H1 (cell line): ENCODE measurements at regions not wholly inside any gene's neighbourhood (a gene's known extent, or its start where the extent isn't known, plus 50 kb on each side); places are given as distances from the start of the nearest gene placed in this dataset.

Experiments
- EZH2 ChIP-seq: fragments of 200-600 bp; sonication (generic); IDR thresholded peaks from 2 replicates; pipeline ENCODE4 v1.7.1; 2012; ENCODE audit warnings: low read depth, mild to moderate bottlenecking, moderate library complexity, low read length, inconsistent platforms; ENCODE audit not compliant: severe bottlenecking
- JUND ChIP-seq: IDR thresholded peaks from 2 replicates; pipeline ENCODE4 v1.6.1; 2011; ENCODE audit warnings: mild to moderate bottlenecking, improper control_type of control experiment, low read length
- POU5F1 ChIP-seq: IDR thresholded peaks from 2 replicates; pipeline ENCODE4 v1.6.1; 2011; ENCODE audit warnings: low read depth, mild to moderate bottlenecking, low read length, moderate library complexity
- TF ChIP-seq, protein P1 (sequence below): IDR thresholded peaks from 2 replicates; pipeline ENCODE4 v1.6.1; 2012; ENCODE audit warnings: inconsistent platforms
- TF ChIP-seq, protein P2 (sequence below): fragments of 300-600 bp; sonication (generic); IDR thresholded peaks from 2 replicates; pipeline ENCODE4 v1.7.1; 2012; ENCODE audit warnings: low read length, moderate library complexity, mild to moderate bottlenecking, inconsistent platforms; ENCODE audit not compliant: insufficient replicate concordance

DNA sequence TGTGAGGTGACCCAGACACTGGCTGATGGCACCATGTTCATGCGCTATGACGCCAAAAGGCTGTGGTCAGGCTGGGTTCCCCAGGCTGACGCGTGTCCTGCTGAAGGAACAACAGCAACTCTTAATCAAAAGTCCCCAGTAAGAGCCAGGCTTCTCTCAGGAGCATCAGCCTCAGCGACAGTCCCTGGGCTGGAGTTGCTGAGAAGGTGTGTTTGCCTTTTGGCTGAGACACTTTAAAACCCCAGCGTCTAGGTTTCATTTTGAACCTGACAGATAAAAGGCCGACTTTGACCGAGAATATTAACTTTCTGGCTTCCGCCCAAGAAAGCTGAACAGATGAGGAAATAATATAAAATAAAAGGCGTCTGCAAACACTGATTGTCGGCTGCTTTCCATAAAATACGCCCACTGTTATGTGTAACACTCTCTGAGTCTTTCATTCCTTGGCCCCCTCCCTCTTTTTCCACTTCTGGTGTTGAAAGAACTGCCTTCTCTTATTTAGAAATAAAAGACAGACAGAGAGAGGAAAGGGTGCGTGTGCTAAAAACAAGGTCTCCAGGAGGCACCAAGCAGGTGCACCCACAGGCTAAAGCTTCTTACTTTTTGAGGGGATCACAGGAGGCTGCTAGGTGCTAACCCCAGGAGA is 373.6 kb downstream of the MID1IP1 start (continued):
- TF ChIP-seq EZH2 (no peak), JUND (no peak), POU5F1 (no peak)
- TF ChIP-seq, protein P1, sequence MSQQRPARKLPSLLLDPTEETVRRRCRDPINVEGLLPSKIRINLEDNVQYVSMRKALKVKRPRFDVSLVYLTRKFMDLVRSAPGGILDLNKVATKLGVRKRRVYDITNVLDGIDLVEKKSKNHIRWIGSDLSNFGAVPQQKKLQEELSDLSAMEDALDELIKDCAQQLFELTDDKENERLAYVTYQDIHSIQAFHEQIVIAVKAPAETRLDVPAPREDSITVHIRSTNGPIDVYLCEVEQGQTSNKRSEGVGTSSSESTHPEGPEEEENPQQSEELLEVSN, result no peak
- TF ChIP-seq, protein P2, sequence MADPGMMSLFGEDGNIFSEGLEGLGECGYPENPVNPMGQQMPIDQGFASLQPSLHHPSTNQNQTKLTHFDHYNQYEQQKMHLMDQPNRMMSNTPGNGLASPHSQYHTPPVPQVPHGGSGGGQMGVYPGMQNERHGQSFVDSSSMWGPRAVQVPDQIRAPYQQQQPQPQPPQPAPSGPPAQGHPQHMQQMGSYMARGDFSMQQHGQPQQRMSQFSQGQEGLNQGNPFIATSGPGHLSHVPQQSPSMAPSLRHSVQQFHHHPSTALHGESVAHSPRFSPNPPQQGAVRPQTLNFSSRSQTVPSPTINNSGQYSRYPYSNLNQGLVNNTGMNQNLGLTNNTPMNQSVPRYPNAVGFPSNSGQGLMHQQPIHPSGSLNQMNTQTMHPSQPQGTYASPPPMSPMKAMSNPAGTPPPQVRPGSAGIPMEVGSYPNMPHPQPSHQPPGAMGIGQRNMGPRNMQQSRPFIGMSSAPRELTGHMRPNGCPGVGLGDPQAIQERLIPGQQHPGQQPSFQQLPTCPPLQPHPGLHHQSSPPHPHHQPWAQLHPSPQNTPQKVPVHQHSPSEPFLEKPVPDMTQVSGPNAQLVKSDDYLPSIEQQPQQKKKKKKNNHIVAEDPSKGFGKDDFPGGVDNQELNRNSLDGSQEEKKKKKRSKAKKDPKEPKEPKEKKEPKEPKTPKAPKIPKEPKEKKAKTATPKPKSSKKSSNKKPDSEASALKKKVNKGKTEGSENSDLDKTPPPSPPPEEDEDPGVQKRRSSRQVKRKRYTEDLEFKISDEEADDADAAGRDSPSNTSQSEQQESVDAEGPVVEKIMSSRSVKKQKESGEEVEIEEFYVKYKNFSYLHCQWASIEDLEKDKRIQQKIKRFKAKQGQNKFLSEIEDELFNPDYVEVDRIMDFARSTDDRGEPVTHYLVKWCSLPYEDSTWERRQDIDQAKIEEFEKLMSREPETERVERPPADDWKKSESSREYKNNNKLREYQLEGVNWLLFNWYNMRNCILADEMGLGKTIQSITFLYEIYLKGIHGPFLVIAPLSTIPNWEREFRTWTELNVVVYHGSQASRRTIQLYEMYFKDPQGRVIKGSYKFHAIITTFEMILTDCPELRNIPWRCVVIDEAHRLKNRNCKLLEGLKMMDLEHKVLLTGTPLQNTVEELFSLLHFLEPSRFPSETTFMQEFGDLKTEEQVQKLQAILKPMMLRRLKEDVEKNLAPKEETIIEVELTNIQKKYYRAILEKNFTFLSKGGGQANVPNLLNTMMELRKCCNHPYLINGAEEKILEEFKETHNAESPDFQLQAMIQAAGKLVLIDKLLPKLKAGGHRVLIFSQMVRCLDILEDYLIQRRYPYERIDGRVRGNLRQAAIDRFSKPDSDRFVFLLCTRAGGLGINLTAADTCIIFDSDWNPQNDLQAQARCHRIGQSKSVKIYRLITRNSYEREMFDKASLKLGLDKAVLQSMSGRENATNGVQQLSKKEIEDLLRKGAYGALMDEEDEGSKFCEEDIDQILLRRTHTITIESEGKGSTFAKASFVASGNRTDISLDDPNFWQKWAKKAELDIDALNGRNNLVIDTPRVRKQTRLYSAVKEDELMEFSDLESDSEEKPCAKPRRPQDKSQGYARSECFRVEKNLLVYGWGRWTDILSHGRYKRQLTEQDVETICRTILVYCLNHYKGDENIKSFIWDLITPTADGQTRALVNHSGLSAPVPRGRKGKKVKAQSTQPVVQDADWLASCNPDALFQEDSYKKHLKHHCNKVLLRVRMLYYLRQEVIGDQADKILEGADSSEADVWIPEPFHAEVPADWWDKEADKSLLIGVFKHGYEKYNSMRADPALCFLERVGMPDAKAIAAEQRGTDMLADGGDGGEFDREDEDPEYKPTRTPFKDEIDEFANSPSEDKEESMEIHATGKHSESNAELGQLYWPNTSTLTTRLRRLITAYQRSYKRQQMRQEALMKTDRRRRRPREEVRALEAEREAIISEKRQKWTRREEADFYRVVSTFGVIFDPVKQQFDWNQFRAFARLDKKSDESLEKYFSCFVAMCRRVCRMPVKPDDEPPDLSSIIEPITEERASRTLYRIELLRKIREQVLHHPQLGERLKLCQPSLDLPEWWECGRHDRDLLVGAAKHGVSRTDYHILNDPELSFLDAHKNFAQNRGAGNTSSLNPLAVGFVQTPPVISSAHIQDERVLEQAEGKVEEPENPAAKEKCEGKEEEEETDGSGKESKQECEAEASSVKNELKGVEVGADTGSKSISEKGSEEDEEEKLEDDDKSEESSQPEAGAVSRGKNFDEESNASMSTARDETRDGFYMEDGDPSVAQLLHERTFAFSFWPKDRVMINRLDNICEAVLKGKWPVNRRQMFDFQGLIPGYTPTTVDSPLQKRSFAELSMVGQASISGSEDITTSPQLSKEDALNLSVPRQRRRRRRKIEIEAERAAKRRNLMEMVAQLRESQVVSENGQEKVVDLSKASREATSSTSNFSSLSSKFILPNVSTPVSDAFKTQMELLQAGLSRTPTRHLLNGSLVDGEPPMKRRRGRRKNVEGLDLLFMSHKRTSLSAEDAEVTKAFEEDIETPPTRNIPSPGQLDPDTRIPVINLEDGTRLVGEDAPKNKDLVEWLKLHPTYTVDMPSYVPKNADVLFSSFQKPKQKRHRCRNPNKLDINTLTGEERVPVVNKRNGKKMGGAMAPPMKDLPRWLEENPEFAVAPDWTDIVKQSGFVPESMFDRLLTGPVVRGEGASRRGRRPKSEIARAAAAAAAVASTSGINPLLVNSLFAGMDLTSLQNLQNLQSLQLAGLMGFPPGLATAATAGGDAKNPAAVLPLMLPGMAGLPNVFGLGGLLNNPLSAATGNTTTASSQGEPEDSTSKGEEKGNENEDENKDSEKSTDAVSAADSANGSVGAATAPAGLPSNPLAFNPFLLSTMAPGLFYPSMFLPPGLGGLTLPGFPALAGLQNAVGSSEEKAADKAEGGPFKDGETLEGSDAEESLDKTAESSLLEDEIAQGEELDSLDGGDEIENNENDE, result no peak
